Activated T-cell treated with anti-CD3 and anti-CD28 coated beads, Interleukin-2, amount 50 U/mL, for 48 hours (primary cell): ENCODE measurements at regions not wholly inside any gene's neighbourhood (a gene's known extent, or its start where the extent isn't known, plus 50 kb on each side); places are given as distances from the start of the nearest gene placed in this dataset.

Source experiments
- DNase-seq, 2 experiments: peaks; one replicate each; pipeline ENCODE4 v3.0.0-alpha.2; 2020

DNA sequence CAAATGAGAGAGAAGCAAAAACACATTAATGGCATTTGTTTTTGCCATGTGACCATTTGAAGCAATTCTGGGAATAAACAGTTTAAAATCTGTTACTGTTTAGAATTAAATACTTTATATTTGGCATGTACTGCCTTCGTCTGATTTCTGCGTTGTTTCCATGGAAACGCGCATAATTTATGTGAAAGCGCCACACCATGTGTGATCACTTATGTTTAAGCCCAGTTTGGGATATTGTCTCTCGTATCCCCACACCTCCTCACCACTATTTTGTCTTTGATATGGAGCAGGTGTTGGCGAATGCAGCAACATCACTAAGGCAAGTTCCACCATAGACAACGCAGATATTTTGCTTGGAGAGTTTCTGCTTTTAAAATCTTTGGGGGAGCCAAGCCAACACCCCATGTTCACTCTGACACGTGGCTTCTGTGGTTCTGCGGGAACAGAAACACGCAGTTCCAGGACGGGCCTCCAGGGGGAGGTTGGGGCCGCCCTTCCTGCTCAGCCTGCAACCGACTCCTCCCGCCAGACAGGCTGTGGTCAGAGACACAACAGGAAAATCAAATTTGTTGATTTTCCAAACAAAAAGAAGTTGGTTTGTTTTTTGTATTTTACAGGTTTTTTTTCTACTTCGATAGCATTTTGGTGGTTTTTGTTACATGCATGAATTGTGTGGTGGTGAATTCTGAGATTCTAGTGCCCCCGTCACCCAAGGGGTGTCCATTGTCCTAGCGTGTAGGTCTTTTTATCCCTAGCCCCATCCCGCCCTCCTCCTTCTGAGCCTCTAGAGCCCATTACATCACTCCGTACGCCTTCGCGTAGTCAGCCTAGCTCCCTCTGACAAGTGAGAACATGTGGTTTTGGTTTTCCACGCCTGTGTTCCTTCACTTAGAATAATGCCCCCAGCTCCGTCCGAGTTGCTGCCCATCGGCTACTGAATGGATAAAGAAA, 101.9 kb upstream of the SFSWAP start:
- peak; percentile 66 to 76 for DNase-seq

GRCh38 chr12:131609762-131610161, 101.1 kb upstream of the SFSWAP start:
- no peak for DNase-seq

DNA sequence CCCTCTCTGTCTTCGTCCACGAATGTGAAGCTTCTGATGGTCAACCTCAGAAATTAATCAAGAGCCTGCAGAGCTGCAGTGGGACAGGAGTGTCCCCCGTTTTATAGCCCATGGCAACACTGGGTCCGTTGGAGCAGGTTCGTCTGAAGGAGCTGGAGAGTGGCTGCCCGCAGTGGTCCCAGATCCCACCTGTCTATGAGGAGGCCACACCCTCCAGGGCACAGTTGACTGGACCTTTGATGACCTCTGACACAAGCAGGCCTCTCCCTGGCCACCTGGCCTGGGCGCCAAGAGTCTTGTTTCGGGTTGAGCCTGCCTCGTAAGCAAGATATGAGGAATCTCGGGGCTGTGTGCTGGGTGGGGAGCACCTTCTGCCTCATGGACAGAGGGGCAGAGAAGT, 100.7 kb upstream of the SFSWAP start:
- no peak for DNase-seq

DNA sequence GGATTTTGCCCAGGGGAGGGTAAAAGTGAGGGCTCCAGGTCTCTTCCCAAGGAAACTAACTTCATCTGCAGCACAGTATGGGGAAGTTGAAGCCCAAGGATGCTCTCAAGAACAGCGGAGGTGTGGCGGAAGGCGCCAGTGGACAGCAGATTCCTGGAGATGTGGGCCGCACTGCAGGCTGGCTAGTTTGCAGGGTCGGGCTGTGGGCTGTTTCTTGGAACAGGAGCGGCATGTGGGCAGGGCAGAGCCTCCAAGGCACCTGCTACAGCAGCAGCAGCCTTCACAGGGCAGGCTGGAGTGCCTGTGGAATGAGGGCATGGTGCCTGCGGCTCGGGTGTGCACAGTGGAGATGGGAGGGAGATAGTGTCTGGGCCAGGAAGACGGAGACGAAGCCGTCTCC, 100.0 kb upstream of the SFSWAP start:
- DNase-seq, result no peak

DNA sequence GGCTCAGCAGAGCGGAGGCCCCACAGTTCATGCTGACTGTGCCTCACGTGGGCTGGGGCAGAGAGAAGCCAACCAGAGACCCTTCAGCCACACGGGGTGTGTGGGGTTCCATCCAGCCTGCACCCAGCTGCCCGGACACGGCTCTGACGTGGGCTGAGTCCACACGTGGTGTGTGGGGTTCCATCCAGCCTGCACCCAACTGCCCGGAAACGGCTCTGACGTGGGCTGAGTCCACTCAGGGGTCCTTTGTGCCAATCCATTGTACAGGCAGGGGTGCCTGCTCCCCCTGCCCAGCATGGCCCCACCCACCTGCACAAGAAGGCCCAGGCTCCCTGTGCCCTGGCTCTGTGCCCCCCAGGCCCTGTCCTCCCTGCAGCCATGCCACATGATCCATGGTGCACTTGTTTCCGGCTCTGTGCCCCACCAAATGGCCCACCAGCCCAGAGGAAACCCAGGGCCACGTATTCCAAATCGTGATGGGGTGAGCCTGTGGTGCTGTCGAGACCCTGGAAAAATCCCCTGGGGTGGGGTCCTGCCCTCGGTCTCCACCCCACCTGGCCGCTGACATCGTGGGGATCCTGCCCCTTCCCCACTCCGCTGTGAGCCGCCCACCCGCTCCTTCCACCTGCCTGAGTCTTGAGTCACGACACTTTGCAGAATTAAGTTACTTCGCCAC, 99.3 kb upstream of the SFSWAP start:
- DNase-seq, result no peak

DNA sequence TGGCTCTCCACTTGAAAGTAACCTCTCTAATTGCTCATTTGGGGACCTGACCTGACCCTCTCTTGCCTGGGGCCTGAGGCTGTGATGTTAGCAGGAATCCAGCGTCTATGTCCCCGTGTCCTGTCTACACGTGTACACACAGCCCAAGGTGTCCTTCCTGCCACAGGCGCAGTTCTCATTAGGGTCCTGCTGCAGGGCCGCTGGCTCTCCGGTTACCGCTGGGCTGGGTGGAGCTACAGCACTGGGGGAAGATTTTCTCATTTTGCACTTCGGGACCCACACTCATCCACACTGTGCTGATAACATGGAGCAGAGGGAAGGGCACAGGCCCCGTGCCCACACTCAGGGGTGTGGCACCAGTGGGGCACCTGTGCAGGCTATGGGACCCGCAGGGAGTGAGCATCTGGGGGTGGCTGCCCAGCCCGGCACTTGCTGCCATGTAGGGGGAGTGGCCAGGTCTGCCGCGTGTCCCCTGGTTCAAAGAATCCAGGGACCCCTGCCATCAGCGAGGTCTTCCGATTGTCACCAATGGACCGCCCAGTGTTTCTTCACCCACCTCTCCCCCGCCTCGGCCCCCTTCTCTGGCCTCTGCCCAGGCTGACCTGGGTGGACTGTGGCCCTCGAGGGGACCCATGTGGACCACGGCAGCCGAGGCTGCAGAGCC, 98.7 kb upstream of the SFSWAP start:
- no peak for DNase-seq

DNA sequence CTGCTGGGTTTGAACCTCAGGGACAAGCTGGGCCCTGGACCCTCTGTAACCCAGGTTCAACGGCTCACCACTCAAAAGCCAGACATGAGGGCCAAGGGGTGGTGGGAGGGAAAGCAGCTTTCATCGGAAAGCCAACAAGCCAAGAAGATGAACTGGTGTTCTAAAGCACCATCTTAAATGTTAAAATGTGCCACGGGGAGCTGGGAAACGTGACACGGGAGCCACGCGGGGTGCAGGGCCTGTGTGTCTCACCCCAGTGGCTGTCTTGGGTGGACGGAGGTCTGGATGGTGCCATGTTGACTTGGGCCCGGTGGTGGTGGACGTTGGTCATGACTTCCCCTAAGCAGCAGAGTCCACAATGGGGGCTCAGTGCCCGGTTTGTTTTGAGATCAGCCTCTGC, 97.7 kb upstream of the SFSWAP start:
- no peak for DNase-seq

- DNase-seq, result no peak
These were observed 97.2 kb upstream of the SFSWAP start for GRCh38 chr12:131613678-131614077.

GRCh38 chr12:131615326-131616042, 95.4 kb upstream of the SFSWAP start:
- no peak for DNase-seq

- DNase-seq, result no peak
These were observed 94.7 kb upstream of the SFSWAP start for GRCh38 chr12:131616043-131616700.

GRCh38 chr12:131616738-131617137, 94.2 kb upstream of the SFSWAP start:
- no peak for DNase-seq

DNA sequence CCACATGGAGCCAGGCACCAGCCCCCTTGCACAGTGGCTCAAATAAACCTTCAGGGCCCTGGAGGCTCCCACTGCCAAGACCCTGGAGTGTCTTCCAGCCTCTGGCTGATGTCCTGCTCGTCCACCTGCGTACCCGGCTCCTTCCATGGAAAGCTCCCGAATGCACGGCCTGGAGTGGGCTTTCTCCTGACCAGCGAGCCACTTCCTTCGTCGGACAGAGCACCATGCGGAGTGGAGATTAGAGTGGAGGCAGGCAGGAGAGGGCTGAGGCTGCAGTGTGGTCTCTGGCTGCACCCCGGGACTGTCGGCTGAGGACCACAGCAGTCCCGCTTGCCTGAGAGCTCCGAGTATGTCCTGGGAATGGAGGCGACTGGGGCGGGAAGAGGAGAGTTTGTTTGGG, 93.7 kb upstream of the SFSWAP start:
- DNase-seq, result no peak

- no peak for DNase-seq
These were observed 93.1 kb upstream of the SFSWAP start for GRCh38 chr12:131617596-131618302.

- DNase-seq, result no peak
These were observed 92.6 kb upstream of the SFSWAP start for GRCh38 chr12:131618303-131618658.

DNA sequence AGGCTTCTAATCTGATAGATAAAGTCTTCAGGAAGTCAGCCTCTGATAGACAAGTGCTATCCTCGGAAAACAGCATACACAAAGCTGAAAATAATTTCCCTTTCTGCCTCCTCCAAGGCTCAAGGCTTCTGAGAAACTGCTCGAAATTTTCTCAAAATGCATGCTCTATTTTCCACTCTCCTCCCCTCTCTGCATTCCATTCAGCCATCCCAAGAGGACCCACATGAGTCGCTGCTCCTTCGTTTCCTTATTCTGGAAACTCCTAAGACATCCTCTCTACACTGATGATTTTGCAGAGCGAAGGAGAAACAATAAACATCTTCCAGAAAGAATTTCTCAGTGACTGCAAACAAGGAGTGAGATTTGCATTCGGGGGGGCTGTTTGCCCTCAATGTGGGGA, 92.2 kb upstream of the SFSWAP start:
- DNase-seq, result no peak

- DNase-seq, result no peak
These were observed 91.7 kb upstream of the SFSWAP start for GRCh38 chr12:131619106-131619642.

DNA sequence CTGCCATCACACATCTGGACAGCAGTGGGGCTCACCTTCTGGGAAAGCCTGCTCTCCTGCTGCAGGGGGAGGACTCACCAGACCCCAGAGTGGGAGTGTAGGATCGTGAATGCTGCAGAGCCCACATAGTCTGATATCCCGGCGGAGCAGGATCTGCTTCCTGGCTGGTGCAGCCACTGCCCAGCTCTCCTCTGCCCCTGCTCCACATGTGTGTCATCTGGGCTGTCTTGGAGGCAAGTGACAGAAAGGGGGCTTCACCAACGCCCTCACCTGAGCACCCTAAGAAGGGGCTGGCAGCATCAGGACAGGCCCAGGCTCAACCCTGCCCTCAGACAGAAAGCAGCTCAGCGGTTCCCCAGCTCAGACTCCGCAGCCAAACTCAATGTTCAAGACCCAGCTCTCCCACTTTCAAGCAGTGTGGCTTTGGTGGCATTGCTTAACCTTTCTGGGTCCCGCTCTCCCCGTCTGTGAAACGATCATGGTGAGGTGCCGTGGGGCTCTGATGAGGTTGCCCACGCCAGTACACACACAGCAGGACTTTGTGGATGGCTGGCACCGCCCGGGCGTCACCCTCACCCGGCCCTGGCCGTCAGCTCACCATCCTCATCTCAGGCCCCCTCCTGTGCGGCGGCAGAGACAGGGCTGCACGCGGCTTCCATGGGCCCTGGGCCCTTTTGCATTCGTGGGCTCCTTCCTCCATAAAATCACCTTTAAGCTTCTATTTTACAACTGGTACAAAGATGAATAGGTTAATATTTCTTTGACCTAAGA, 91.0 kb upstream of the SFSWAP start:
- DNase-seq, result no peak

DNA sequence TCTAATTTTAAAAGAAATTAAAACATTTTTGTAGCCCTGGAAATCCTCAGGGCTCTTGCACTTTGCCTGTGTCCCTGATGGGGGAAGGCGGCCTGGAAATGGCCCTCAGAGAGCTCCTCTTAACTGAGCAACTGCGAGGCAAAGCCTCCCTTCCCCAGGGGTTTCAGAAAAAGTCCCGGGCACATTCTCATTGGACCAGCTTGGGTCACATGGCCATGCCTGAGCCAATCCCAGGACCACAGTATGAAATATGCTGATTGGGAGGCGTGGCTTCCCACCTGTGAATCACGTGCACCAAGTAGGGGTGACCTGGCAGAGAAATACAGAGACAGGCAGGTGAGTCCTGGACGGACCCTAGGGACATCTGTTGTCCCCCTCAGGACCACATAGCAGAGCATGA, 90.4 kb upstream of the SFSWAP start:
- no peak for DNase-seq

GRCh38 chr12:131620946-131621681, 89.8 kb upstream of the SFSWAP start:
- DNase-seq, result no peak
